H1 (cell line): ENCODE measurements at regions not wholly inside any gene's neighbourhood (a gene's known extent, or its start where the extent isn't known, plus 50 kb on each side); places are given as distances from the start of the nearest gene placed in this dataset.
"Not testable (repeated sequence)": the region's sequence is repeated elsewhere in the genome, so short reads cannot be mapped to it uniquely, and the experiment has no call there.

Source experiments
- CTCF ChIA-PET: fragments of 300-600 bp; sonication (Branson Sonifier 250); formaldehyde crosslinking; loops from one replicate; lab custom pipeline; 2021; ENCODE audit not compliant: partially characterized antibody; lab: Charles Lee
- POLR2A ChIA-PET: fragments of 300-600 bp; sonication (Branson Sonifier 250); formaldehyde crosslinking; loops from one replicate; lab custom pipeline; 2021; ENCODE audit warnings: inconsistent platforms; ENCODE audit not compliant: partially characterized antibody; lab: Charles Lee
- DNase-seq, 2 experiments: peaks; one replicate each; pipeline versions ENCODE4 v3.0.0 to v3.0.0-alpha.2; 2010 to 2022; ENCODE audit warnings: low spot score in 2 of 2, low read depth in 1 of 2, mixed read lengths in 1 of 2
- FAIRE-seq: peaks from 2 replicates; lab custom pipeline; 2011; peaks lifted over from hg19 to GRCh38; lab: Jason Lieb, UNC
- H2AFZ ChIP-seq: 2 replicates; pipeline ENCODE4 v1.8.1; 2012; ENCODE audit warnings: low read length, inconsistent platforms
- H2AK5ac ChIP-seq: 2 replicates; pipeline ENCODE4 v1.6.1; 2013; ENCODE audit warnings: low read depth, low read length
- H2BK120ac ChIP-seq: replicated peaks from 2 replicates; pipeline ENCODE3; 2013; ENCODE audit warnings: low read depth, low read length, inconsistent platforms
- H2BK12ac ChIP-seq: 2 replicates; pipeline ENCODE4 v1.6.1; 2013; ENCODE audit warnings: low read depth, low read length
- H2BK15ac ChIP-seq: 2 replicates; pipeline ENCODE4 v1.6.1; 2013; ENCODE audit warnings: low read length
- H2BK20ac ChIP-seq: 2 replicates; pipeline ENCODE4 v1.6.1; 2013; ENCODE audit warnings: low read length
- H2BK5ac ChIP-seq: 2 replicates; pipeline ENCODE4 v1.6.1; 2013; ENCODE audit warnings: low read depth, low read length
- H3K14ac ChIP-seq: 2 replicates; pipeline ENCODE4 v1.6.1; 2013; ENCODE audit warnings: inconsistent platforms; ENCODE audit not compliant: insufficient read length
- H3K18ac ChIP-seq: 2 replicates; pipeline ENCODE4 v1.6.1; 2013; ENCODE audit warnings: low read length; ENCODE audit errors: extremely low read depth
- H3K23ac ChIP-seq: 2 replicates; pipeline ENCODE4 v1.6.1; 2013; ENCODE audit warnings: inconsistent platforms; ENCODE audit not compliant: insufficient read length
- H3K23me2 ChIP-seq: 2 replicates; pipeline ENCODE4 v1.6.1; 2013; ENCODE audit warnings: low read depth, low read length
- H3K27ac ChIP-seq: 2 replicates; pipeline ENCODE4 v1.6.1; 2011; ENCODE audit warnings: low read depth, low read length, inconsistent platforms
- H3K27me3 ChIP-seq, 4 experiments: replicated peaks in 1 of 4; 1 replicate in 1 of 4; 2 replicates in 3 of 4; pipeline versions ENCODE4 v1.6.1 to v1.8.1; 2011 to 2013; ENCODE audit warnings: low read length in 3 of 4, mild to moderate bottlenecking in 3 of 4, inconsistent platforms in 2 of 4, mixed read lengths in 2 of 4, moderate library complexity in 1 of 4; ENCODE audit not compliant: control insufficient read depth in 3 of 4, insufficient read depth in 3 of 4; ENCODE audit errors: extremely low read depth in 1 of 4
- H3K36me3 ChIP-seq, 4 experiments: 2 replicates each; pipeline versions ENCODE4 v1.6.1 to v1.8.1; 2011 to 2013; ENCODE audit warnings: mild to moderate bottlenecking in 4 of 4, low read length in 3 of 4, moderate library complexity in 2 of 4, control low read depth in 1 of 4, inconsistent platforms in 1 of 4; ENCODE audit not compliant: insufficient read depth in 4 of 4, control insufficient read depth in 2 of 4
- H3K4ac ChIP-seq: replicated peaks from 2 replicates; pipeline ENCODE3; 2013; ENCODE audit warnings: low read length, low read depth, mixed read lengths, inconsistent platforms; ENCODE audit not compliant: insufficient read length
- H3K4me1 ChIP-seq, 4 experiments: replicated peaks in 1 of 4; 1 replicate in 1 of 4; 2 replicates in 3 of 4; pipeline versions ENCODE4 v1.6.1 to v1.8.1; 2011 to 2013; ENCODE audit warnings: low read length in 3 of 4, inconsistent platforms in 2 of 4, mixed read lengths in 1 of 4; ENCODE audit not compliant: insufficient read depth in 4 of 4, control insufficient read depth in 3 of 4
- H3K4me2 ChIP-seq, 2 experiments: 2 replicates each; pipeline versions ENCODE4 v1.6.1 to v1.8.1; 2011 to 2013; ENCODE audit warnings: low read depth in 2 of 2, low read length in 2 of 2, control low read depth in 1 of 2, inconsistent platforms in 1 of 2, mild to moderate bottlenecking in 1 of 2; ENCODE audit not compliant: insufficient read depth in 1 of 2
- H3K4me3 ChIP-seq, 4 experiments: fragments of 200-600, 300-600 bp in 1 of 4; sonication (generic), shearing (Covaris generic), sonication (Bioruptor Twin) in 1 of 4; 2 replicates each; pipeline versions ENCODE4 v1.5.1 to v1.8.1; 2011 to 2016; ENCODE audit warnings: low read length in 4 of 4, low read depth in 3 of 4, control low read depth in 2 of 4, inconsistent platforms in 2 of 4, mild to moderate bottlenecking in 2 of 4, mixed read lengths in 1 of 4, moderate library complexity in 1 of 4; ENCODE audit not compliant: insufficient read depth in 2 of 4; ENCODE audit errors: extremely low read depth in 1 of 4
- H3K56ac ChIP-seq: replicated peaks from 2 replicates; pipeline ENCODE3; 2013; ENCODE audit warnings: low read depth, mild to moderate bottlenecking, mixed read lengths, low read length, inconsistent platforms; ENCODE audit not compliant: insufficient read length
- H3K79me1 ChIP-seq: 2 replicates; pipeline ENCODE4 v1.6.1; 2013; ENCODE audit warnings: low read depth, low read length, control low read depth
- H3K79me2 ChIP-seq, 2 experiments: 2 replicates each; pipeline versions ENCODE4 v1.6.1 to v1.8.1; 2012 to 2013; ENCODE audit warnings: low read length in 2 of 2, mild to moderate bottlenecking in 2 of 2, inconsistent platforms in 1 of 2; ENCODE audit not compliant: insufficient read depth in 2 of 2, control insufficient read depth in 1 of 2
- H3K9ac ChIP-seq, 4 experiments: replicated peaks in 1 of 4; 1 replicate in 1 of 4; 2 replicates in 3 of 4; pipeline versions ENCODE4 v1.6.1 to v1.8.1; 2011 to 2013; ENCODE audit warnings: low read depth in 3 of 4, low read length in 3 of 4, control low read depth in 2 of 4, mild to moderate bottlenecking in 2 of 4, moderate library complexity in 2 of 4, inconsistent platforms in 1 of 4; ENCODE audit errors: extremely low read depth in 1 of 4
- H3K9me3 ChIP-seq, 2 experiments: 2 replicates each; pipeline versions ENCODE4 v1.6.1 to v1.8.1; 2012 to 2013; ENCODE audit warnings: mild to moderate bottlenecking in 2 of 2, moderate library complexity in 2 of 2, control low read depth in 1 of 2, inconsistent platforms in 1 of 2, low read depth in 1 of 2, low read length in 1 of 2, mixed read lengths in 1 of 2; ENCODE audit not compliant: insufficient read depth in 2 of 2
- H4K20me1 ChIP-seq, 2 experiments: replicated peaks in 1 of 2; 2 replicates each; pipeline versions ENCODE3 to v1.8.1; 2011 to 2013; ENCODE audit warnings: inconsistent platforms in 2 of 2, low read length in 2 of 2, mild to moderate bottlenecking in 1 of 2; ENCODE audit not compliant: insufficient read depth in 2 of 2, control insufficient read depth in 1 of 2
- H4K5ac ChIP-seq: 2 replicates; pipeline ENCODE4 v1.6.1; 2013; ENCODE audit warnings: low read length, low read depth, mixed read lengths, inconsistent platforms; ENCODE audit not compliant: insufficient read length
- H4K8ac ChIP-seq: 2 replicates; pipeline ENCODE4 v1.8.0; 2013; ENCODE audit warnings: mild to moderate bottlenecking, moderate library complexity, low read length, inconsistent platforms; ENCODE audit not compliant: insufficient read depth; ENCODE audit errors: extremely low read depth
- H4K91ac ChIP-seq: replicated peaks from 2 replicates; pipeline ENCODE3; 2013; ENCODE audit warnings: low read length, mixed read lengths, inconsistent platforms; ENCODE audit not compliant: insufficient read length
- WGBS, 2 experiments: shearing (Covaris generic) in 1 of 2; methylation state at CpG; one replicate each; pipeline versions ENCODE4 v1.1.6 to v1.1.7; 2013 to 2015; ENCODE audit warnings: low lambda C conversion rate in 2 of 2, mixed read lengths in 2 of 2, inconsistent platforms in 1 of 2, low coverage in 1 of 2, missing lambda C conversion rate in 1 of 2; ENCODE audit not compliant: insufficient replicate concordance in 2 of 2, insufficient coverage in 1 of 2, insufficient read length in 1 of 2; ENCODE audit errors: extremely low coverage in 1 of 2, missing lambda C conversion rate in 1 of 2; 5-methylcytosine and 5-hydroxymethylcytosine counted together

DNA sequence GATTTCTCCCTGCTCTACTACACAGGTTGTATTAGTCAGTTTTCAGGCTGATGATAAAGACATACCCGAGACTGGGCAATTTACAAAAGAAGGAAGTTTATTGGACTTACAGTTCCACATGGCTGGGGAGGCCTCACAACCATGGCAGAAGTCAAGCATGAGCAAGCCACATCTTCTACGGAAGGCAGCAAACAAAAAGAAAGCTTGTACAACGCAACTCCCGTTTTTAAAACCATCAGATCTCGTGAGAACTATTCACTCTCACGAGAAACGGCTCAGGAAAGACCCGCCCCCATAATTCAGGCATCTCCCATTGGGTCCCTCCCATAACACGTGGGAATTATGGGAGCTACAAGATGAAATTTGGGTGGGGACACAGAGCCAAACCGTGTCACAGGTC lies 88.0 kb upstream of the CDYL2 start:
- H4K20me1 ChIP-seq, H3K9me3 ChIP-seq, H4K5ac ChIP-seq, H3K4me1 ChIP-seq, H3K36me3 ChIP-seq, H3K4me3 ChIP-seq, H3K14ac ChIP-seq, H2AFZ ChIP-seq, H2AK5ac ChIP-seq, H3K79me1 ChIP-seq, H3K4ac ChIP-seq, H4K8ac ChIP-seq, H3K23me2 ChIP-seq, H2BK20ac ChIP-seq, H3K79me2 ChIP-seq, H3K4me2 ChIP-seq, DNase-seq, CTCF ChIA-PET, FAIRE-seq, H2BK120ac ChIP-seq, H2BK5ac ChIP-seq, H3K27ac ChIP-seq, H3K23ac ChIP-seq, H2BK15ac ChIP-seq, H3K9ac ChIP-seq, H2BK12ac ChIP-seq, H3K56ac ChIP-seq, H3K27me3 ChIP-seq, POLR2A ChIA-PET, H4K91ac ChIP-seq, H3K18ac ChIP-seq: not testable (repeated sequence)
- 93% methylated on average over 10 of the region's 10 CpGs; no CpG with 5 or more reads in 1 of the 2 experiments for WGBS, 2 experiments
